AG08395 (cell line): ENCODE measurements at regions not wholly inside any gene's neighbourhood (a gene's known extent, or its start where the extent isn't known, plus 50 kb on each side); places are given as distances from the start of the nearest gene placed in this dataset.
"Not testable (repeated sequence)": the region's sequence is repeated elsewhere in the genome, so short reads cannot be mapped to it uniquely, and the experiment has no call there.

Experiments used
- DNase-seq: peaks from one replicate; pipeline ENCODE4 v3.0.0; 2012; ENCODE audit warnings: mixed read lengths, low spot score

DNA sequence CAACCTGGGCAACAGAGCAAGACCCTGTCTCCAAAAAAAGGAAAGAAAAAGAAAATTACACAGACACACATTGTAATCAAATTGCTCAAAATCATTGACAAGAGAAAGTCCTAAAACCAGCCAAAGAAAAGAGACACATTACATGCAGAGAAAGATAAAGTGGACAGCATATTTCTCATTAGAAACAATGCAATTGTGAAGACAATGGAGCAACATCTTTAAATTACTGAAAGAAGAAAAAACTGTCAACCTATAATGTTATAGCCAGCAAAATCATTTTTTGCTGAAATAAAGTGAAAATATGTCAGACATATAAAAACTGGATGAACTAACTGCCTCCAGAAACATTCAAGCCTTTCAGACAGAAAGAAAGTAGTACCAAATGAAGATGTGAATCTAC lies 120.6 kb downstream of the TMEM167A start:
- DNase-seq, result no peak

DNA sequence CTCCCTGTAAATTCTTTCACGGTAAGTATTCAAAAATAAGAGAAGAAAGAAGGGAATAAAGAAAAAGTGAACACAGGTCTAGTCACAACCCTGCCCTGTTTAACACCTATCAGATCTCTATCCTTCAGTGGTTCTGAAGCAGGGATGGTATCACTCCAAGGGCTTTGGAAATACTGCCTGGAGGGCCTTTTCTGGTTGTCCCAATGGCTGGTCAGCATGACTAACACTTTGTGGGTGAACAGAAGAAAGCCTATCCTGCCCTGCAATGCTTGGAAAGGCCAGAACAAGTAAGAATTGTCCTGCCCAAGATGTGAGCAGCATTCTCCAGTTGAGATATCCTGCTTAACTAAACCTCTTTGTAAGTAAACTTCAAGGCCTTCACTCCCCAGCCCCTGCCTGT lies 124.9 kb downstream of the TMEM167A start:
- DNase-seq, result no peak

GRCh38 chr5:82944267-82944666 lies 132.9 kb downstream of the TMEM167A start:
- DNase-seq, result not testable (repeated sequence)

GRCh38 chr5:82942083-82942881 lies 134.9 kb downstream of the TMEM167A start:
- no peak for DNase-seq

DNA sequence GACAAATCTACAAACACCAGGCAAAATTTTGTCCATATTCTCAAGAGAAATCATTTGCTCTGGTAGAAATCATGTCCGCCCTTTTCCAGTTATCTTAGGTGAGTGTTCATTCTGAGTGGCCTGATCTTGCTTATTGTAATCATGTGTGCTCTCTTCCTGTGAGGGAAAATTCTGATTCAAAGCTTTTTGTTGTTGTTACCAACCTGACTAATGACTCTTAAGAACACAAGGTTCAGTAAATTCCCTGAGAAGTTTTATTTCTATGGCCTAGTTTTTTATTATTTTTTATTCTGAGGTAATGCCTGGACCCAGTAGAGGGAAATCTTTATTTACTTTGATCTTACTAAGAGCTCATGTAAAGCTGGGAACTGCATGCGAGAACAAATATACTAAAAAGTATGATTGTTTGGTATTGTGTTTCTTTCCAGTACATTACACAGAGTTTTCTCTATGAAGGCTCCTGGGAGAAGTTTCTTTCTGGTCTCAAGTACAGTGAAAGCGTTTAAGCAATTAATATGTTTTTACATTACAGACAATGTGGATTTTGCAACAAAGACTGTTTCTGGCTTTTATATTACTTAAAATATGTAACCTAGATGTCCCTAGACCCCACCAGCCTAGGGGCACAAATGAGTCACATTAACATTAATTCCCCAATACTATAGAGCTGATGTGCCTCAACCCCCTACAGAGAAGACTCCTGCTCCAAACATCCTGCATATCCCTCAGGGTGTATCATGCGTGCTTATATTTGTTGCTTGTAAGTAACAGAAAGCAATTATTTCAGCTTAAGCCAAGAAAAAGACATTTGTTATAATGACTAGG lies 138.1 kb downstream of the TMEM167A start:
- DNase-seq, result no peak

DNA sequence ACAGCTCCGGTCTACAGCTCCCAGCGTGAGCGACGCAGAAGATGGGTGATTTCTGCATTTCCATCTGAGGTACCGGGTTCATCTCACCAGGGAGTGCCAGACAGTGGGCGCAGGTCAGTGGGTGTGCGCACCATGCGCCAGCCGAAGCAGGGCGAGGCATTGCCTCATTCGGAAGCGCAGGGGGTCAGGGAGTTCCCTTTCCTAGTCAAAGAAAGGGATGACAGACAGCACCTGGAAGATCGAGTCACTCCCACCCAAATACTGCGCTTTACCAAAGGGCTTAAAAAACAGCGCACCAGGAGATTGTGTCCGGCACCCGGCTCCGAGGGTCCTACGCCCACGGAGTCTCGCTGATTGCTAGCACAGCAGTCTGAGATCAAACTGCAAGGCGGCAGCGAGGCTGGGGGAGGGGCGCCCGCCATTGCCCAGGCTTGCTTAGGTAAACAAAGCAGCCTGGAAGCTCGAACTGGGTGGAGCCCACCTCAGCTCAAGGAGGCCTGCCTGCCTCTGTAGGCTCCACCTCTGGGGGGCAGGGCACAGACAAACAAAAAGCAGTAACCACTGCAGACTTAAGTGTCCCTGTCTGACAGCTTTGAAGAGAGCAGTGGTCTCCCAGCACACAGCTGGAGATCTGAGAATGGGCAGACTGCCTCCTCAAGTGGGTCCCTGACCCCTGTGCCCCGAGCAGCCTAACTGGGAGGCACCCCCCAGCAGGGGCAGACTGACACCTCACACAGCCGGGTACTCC lies 144.5 kb downstream of the TMEM167A start:
- DNase-seq, result not testable (repeated sequence)

DNA sequence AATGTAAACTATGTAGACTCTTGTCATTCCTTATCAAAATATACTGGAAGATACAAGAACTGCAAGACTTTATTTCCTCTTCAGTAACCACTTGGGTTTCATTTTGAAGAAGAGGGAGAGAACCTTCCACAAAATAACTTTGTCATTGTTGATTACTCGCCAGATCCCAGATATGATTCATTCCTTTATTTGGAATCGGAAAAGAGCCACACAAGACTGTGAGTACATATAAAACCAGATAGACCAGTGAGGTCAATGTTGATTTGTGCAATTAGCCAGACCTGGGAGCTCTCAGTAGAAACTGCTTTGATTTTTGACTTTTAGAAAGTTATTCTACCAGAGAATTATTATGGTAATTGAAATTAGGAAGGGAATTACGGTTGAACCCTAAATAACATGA lies 146.1 kb downstream of the TMEM167A start:
- DNase-seq, result no peak

- DNase-seq, result no peak
Measured at GRCh38 chr5:82925061-82925411, 152.2 kb downstream of the TMEM167A start.

DNA sequence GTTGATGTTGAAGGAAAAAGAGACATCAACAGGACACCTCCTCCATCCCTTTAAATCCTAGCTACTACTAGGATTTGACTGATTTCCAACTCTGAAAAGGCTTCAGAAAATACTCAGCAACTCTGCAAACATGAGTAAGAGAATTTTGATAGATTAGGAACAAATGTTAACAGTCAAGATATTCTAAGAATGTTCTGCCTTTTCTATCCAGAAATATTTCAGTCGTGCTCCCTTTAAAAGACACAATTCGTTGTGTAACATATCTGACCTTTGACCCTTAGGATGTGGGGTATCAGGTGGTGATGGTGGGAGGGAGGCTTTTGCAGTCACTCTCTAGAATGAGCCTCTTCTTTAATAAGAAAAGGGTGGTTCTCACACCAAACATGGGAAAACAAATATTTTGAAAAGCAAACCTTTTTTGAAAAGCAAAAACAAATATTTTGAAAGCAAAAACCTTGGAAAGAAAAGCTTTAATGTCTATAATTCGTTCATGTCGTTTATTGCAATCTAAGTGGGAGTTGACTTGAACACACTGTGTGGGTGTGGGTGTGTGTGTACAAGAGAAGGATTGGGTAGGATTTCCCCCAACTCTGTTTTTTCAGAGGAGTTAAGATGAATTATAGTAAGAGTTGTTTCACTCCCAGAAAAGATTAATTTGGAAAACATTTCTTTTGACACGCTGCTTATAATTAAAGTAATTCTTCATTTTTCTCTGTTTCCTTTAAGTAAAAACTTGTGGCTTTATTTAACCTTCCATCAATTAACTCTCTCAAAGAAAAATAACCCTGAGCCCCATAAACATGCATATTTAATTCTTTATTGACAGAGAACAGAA lies 152.8 kb downstream of the TMEM167A start:
- DNase-seq, result no peak

DNA sequence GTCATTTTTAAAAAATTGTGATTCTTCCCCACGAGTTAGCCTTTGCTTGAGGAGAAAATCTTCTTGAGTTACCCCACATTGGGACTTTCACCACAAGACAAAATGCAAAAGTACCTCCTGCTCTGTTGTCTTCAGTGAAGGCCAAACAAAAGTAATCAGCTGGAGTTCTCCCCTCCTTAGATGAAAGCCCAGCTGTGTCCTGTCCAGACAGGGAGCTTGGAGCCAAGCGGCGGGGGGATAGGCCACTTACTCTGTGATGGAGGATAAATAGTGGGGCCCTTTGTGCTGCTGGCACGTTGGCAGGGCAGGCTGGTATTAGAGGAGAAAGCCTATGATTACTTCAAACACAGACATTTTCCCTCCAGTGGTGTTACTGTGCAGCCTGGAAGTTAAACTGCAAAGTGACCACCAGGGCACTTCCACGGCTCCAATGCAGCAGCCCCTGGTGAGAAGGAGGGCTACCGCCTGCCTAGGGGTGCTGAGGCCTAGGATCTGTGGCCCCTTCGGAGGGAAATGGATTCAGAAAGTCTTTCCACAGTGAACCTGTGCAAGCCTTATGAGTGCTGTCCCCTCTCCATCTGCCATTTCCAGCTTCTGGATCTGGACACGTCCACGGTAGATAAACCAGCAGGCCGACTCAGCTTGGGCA lies 155.0 kb downstream of the TMEM167A start:
- DNase-seq, result no peak

GRCh38 chr5:82918311-82919031 lies 158.7 kb downstream of the TMEM167A start:
- no peak for DNase-seq

DNA sequence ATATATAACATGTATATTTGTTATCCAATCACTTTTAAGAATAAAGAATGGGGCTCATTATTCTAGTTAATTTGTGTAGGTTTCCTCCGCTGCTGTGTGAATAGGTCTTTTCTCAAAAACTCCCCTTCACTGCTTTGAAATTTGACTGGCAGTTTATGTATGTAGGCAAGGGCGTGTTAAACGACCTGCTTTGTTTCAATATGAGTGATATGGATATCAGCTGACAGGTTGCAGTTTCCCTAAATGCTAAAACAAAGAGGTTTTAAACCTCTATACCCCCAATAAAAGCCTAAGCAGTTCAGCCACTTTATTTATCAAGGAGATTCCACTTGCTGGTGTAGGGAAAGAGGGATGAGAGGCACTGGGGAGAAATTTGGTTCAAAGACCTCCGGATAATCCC lies 159.6 kb downstream of the TMEM167A start:
- DNase-seq, result no peak

DNA sequence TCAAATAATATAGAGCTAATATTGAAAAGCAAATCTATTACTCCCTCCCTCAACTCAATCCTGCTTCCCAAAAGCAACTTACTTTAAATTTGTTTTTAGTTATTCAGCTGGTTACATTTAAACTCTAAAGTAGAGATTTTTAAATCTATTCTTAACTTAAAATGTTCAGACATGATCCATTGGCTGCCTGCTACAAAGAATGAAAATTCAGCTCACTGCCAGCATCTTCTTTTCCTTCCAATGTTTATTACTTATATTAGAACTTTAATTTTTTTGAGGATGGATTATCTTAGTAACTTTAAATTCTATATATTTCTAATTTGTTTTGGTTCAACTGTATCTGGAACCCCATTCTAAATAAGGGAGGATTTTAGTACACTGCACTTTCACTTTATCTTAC lies 163.2 kb downstream of the TMEM167A start:
- DNase-seq, result no peak

- DNase-seq, result no peak
Measured at GRCh38 chr5:82912462-82912861, 164.7 kb downstream of the TMEM167A start.

DNA sequence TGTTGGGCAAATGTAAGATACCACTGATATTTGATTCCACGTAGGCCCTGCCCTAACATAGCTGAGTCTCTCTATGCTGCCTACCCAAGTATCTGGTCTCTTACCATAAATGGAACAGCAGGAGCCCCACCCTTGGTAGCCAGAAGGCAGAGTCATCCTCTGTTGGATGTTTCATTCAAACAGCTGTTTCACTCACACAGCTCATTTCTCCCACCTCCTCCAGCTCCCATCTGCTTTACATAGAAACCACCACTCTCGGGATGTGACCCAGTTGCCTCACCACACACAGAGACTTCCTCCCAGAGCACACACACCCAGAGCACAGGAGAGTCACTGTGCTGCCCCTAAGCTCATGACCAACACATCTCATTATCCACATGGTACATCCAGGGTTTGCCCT lies 165.3 kb downstream of the TMEM167A start:
- no peak for DNase-seq

DNA sequence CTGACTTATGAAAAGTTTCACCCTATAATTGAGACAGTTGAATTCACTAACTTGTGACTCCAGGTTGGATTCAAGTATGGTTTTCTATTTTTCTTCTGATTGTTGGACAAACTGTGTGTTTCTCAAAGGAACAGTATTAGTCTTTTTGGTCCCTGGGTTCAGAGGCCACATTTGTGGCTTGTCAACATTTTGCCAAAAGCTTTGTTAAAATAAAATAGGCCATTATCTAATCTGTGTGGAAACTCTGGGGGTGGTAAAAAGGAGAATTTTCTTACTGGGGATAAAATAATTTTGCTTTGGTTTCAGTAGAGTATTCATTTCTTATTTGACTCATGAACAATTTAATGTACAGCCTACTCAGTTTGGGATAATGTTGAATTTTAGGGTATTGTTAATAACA lies 166.3 kb downstream of the TMEM167A start:
- no peak for DNase-seq

DNA sequence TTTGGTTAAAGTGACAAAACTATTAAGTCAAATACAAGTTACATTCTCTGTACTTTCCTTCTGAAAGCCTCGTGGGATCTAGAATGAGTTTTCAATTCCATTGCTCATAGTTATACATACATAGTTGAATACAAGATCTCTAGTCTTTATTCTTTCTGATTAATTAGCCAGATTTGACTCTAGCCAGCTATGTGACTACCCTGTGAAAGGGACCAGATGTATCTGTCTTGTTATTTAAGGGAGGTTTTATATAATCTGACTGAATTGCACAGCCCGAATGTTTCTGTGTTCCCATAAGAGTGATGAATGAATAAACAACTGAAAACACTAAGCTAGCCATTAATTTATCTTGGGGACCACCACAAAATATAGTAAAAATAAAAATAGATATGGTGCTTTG lies 166.7 kb downstream of the TMEM167A start:
- no peak for DNase-seq

- no peak for DNase-seq
Measured at GRCh38 chr5:82909771-82910170, 167.4 kb downstream of the TMEM167A start.

DNA sequence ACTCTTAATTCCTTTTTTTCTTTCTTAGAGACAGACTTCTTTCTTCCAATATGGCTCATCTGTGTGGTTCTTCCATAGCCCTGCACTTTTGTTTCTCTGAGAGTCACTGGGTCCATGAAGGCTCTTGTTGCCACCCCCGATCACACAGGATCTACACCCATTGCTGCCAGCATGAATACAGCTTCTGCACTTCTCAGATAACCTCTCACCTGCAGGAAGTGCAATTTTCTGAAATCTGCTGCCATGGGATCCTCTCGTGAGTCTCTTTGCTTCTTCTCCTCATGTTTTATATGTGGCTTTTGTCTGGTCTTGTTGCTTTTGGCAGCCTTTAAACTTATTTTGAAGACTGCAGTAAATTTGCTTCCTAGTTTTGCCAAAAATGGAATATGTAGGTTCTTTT lies 171.2 kb downstream of the TMEM167A start:
- DNase-seq, result no peak

DNA sequence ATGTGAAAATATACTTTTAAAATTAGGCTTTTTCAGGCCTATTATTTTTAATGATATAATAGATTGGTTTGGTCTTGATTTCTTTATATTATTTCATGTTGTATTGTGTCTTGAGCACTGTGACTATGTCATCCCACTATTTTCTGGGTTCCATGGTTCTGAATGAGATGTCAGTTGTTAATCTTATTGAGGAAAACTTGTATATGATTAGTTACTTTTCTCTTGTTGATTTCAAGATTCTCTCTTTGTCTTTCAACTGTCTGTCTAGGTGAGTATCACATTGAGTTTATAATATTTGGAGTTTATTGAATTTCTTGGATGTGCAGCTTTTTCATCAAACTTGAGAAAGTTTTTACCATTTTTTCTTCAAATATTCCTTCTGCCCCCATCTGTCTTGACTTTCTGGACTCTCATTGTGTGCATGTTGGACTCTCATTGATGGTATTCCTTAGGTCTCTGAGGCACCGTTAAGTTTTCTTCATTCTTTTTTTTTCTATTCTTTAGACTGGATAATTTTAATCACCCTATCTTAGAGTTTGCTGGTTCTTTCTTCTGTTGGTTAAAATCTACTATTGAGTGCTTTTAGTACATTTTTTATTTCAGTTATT lies 175.8 kb downstream of the TMEM167A start:
- no peak for DNase-seq
